Tibial nerve (tissue), 4 donors: ENCODE measurements at regions not wholly inside any gene's neighbourhood (a gene's known extent, or its start where the extent isn't known, plus 50 kb on each side); places are given as distances from the start of the nearest gene placed in this dataset.

ENCODE experiments used
- CTCF ChIP-seq, 5 experiments: fragments of 200-600 bp in 3 of 5; fragments of 450-650 bp in 2 of 5; sonication (generic) in 3 of 5; IDR thresholded peaks; one replicate each; pipeline ENCODE4 v1.5.1; 2016 to 2019; ENCODE audit warnings: antibody characterized with exemption in 5 of 5, mild to moderate bottlenecking in 3 of 5, moderate library complexity in 2 of 5
- EP300 ChIP-seq, 2 donors: sonication (generic); formaldehyde crosslinking; IDR thresholded peaks; one replicate each; pipeline ENCODE4 v1.6.1; 2017; ENCODE audit warnings: antibody characterized with exemption in 2 of 2, mild to moderate bottlenecking in 1 of 2
- POLR2A ChIP-seq, 2 donors: fragments of 450-650 bp; IDR thresholded peaks; one replicate each; pipeline ENCODE4 v1.6.1; 2017; ENCODE audit warnings: antibody characterized with exemption in 2 of 2, mild to moderate bottlenecking in 2 of 2, moderate library complexity in 2 of 2

GRCh38 chrX:137164329-137164728 lies 130.5 kb upstream of the GPR101 start:
- no peak for TF ChIP-seq CTCF (IDR thresholded peaks at IDR 0.05)
- no peak for TF ChIP-seq POLR2A (IDR thresholded peaks at IDR 0.05)
- no peak for TF ChIP-seq EP300 (IDR thresholded peaks at IDR 0.05)
